IMR-90 (cell line): ENCODE measurements at regions not wholly inside any gene's neighbourhood (a gene's known extent, or its start where the extent isn't known, plus 50 kb on each side); places are given as distances from the start of the nearest gene placed in this dataset.

Experiments
- ATAC-seq: fragments of 200-7000 bp; cut with Tn5 transposase; 2 replicates; pipeline ENCODE4 v1.9.1; 2020; ENCODE audit warnings: low read depth, mild to moderate bottlenecking, moderate library complexity
- BruUV-seq: library from RNA; stranded (reverse); fragments of 400-500 nt; replicated peaks from 2 replicates; lab custom pipeline; 2021; lab: Mats Ljungman, UMichigan
- CTCF ChIA-PET: fragments of 300-600 bp; formaldehyde crosslinking; extraction: SDS; loops from one replicate; lab custom pipeline; 2021; ENCODE audit warnings: antibody characterized with exemption; lab: Yijun Ruan, JAX
- POLR2A ChIA-PET: fragments of 300-600 bp; sonication (Branson Sonifier 250); formaldehyde crosslinking; loops from one replicate; lab custom pipeline; 2022; ENCODE audit warnings: antibody characterized with exemption; ENCODE audit not compliant: unreplicated experiment; lab: Charles Lee
- DNase-seq: peaks from one replicate; pipeline ENCODE4 v3.0.0; 2013
- H2AFZ ChIP-seq: replicated peaks from 2 replicates; pipeline ENCODE3; 2013; ENCODE audit warnings: low read length, mild to moderate bottlenecking; ENCODE audit not compliant: poor library complexity
- H2AK5ac ChIP-seq: 2 replicates; pipeline ENCODE4 v1.6.1; 2013; ENCODE audit warnings: low read depth, low read length, inconsistent platforms
- H2AK9ac ChIP-seq: replicated peaks from 2 replicates; pipeline ENCODE3; 2013; ENCODE audit warnings: mild to moderate bottlenecking, low read depth, low read length, moderate library complexity; ENCODE audit not compliant: poor library complexity
- H2BK120ac ChIP-seq: 2 replicates; pipeline ENCODE4 v1.6.1; 2013; ENCODE audit warnings: low read depth, low read length, inconsistent platforms
- H2BK15ac ChIP-seq: 3 replicates; pipeline ENCODE4 v1.6.1; 2013; ENCODE audit warnings: low read depth, low read length, inconsistent platforms
- H2BK20ac ChIP-seq: 2 replicates; pipeline ENCODE4 v1.6.1; 2013; ENCODE audit warnings: low read depth, mild to moderate bottlenecking, inconsistent platforms, low read length, moderate library complexity
- H2BK5ac ChIP-seq: 2 replicates; pipeline ENCODE4 v1.6.1; 2013; ENCODE audit warnings: mild to moderate bottlenecking, low read depth, low read length, inconsistent platforms; ENCODE audit not compliant: poor library complexity, severe bottlenecking
- H3K14ac ChIP-seq: replicated peaks from 2 replicates; pipeline ENCODE4 v1.6.1; 2013; ENCODE audit warnings: low read depth, low read length, inconsistent platforms
- H3K18ac ChIP-seq: 2 replicates; pipeline ENCODE4 v1.6.1; 2013; ENCODE audit warnings: low read depth, low read length, control low read depth
- H3K23ac ChIP-seq: 2 replicates; pipeline ENCODE4 v1.6.1; 2013; ENCODE audit warnings: low read depth, low read length, inconsistent platforms
- H3K27ac ChIP-seq: 2 replicates; pipeline ENCODE4 v1.5.1; 2013; ENCODE audit warnings: mild to moderate bottlenecking, control low read depth, low read length; ENCODE audit not compliant: insufficient read depth
- H3K27me3 ChIP-seq: 2 replicates; pipeline ENCODE4 v1.6.1; 2013; ENCODE audit warnings: low read length; ENCODE audit not compliant: control insufficient read depth, insufficient read depth
- H3K36me3 ChIP-seq: 2 replicates; pipeline ENCODE4 v1.6.1; 2013; ENCODE audit warnings: low read length, mixed read lengths; ENCODE audit not compliant: control insufficient read depth, insufficient read depth
- H3K4ac ChIP-seq: 2 replicates; pipeline ENCODE4 v1.6.1; 2013; ENCODE audit warnings: low read depth, low read length, inconsistent platforms
- H3K4me1 ChIP-seq: 2 replicates; pipeline ENCODE4 v1.6.1; 2013; ENCODE audit warnings: low read length, mixed read lengths; ENCODE audit not compliant: control insufficient read depth, insufficient read depth
- H3K4me2 ChIP-seq: 2 replicates; pipeline ENCODE4 v1.6.1; 2013; ENCODE audit warnings: low read depth, mild to moderate bottlenecking, control low read depth, low read length, moderate library complexity
- H3K4me3 ChIP-seq: 2 replicates; pipeline ENCODE4 v1.5.1; 2013; ENCODE audit warnings: low read depth, mild to moderate bottlenecking, control low read depth, low read length, moderate library complexity; ENCODE audit not compliant: insufficient read depth
- H3K56ac ChIP-seq: 2 replicates; pipeline ENCODE4 v1.6.1; 2013; ENCODE audit warnings: low read length, inconsistent platforms; ENCODE audit not compliant: insufficient read depth; ENCODE audit errors: extremely low read depth
- H3K79me1 ChIP-seq, 2 experiments: 2 replicates each; pipeline ENCODE4 v1.6.1; 2013; ENCODE audit warnings: low read length in 2 of 2, inconsistent platforms in 1 of 2, low read depth in 1 of 2
- H3K9ac ChIP-seq: 2 replicates; pipeline ENCODE4 v1.6.1; 2013; ENCODE audit warnings: low read depth, low read length, control low read depth
- H3K9me1 ChIP-seq: 2 replicates; pipeline ENCODE4 v1.6.1; 2013; ENCODE audit warnings: low read length, inconsistent platforms; ENCODE audit not compliant: insufficient read depth
- H3K9me3 ChIP-seq: 2 replicates; pipeline ENCODE4 v1.6.1; 2013; ENCODE audit warnings: low read length; ENCODE audit not compliant: control insufficient read depth, insufficient read depth
- H4K20me1 ChIP-seq: 2 replicates; pipeline ENCODE4 v1.6.1; 2013; ENCODE audit warnings: low read length, inconsistent platforms; ENCODE audit not compliant: insufficient read depth
- H4K5ac ChIP-seq: 2 replicates; pipeline ENCODE4 v1.6.1; 2013; ENCODE audit warnings: mild to moderate bottlenecking, low read depth, low read length, control low read depth
- H4K8ac ChIP-seq, 2 experiments: 2 replicates each; pipeline ENCODE4 v1.6.1; 2013; ENCODE audit warnings: low read depth in 2 of 2, low read length in 2 of 2, control low read depth in 1 of 2, inconsistent platforms in 1 of 2
- H4K91ac ChIP-seq: 2 replicates; pipeline ENCODE4 v1.6.1; 2013; ENCODE audit warnings: low read depth, low read length, inconsistent platforms; ENCODE audit not compliant: insufficient read depth
- BHLHE40 ChIP-seq: fragments of 150-350 bp; IDR thresholded peaks from 2 replicates; pipeline ENCODE4 v1.6.1; 2016; ENCODE audit warnings: mild to moderate bottlenecking, low read depth, low read length
- CEBPB ChIP-seq: IDR thresholded peaks from 2 replicates; pipeline ENCODE4 v1.6.1; 2012; ENCODE audit warnings: low read depth, low read length, improper control_type of control experiment
- CHD1 ChIP-seq: IDR thresholded peaks from 2 replicates; pipeline ENCODE4 v1.6.1; 2012; ENCODE audit warnings: low read depth, low read length, improper control_type of control experiment
- FOS ChIP-seq: fragments of 150-350 bp; IDR thresholded peaks from 2 replicates; pipeline ENCODE4 v1.6.1; 2016; ENCODE audit warnings: low read depth, low read length
- MAFK ChIP-seq: IDR thresholded peaks from 2 replicates; pipeline ENCODE4 v1.6.1; 2012; ENCODE audit warnings: low read depth, low read length, improper control_type of control experiment
- MAZ ChIP-seq: IDR thresholded peaks from 2 replicates; pipeline ENCODE4 v1.6.1; 2012; ENCODE audit warnings: low read depth, mild to moderate bottlenecking, low read length, improper control_type of control experiment, moderate library complexity, borderline replicate concordance
- MXI1 ChIP-seq: IDR thresholded peaks from 2 replicates; pipeline ENCODE4 v1.6.1; 2012; ENCODE audit warnings: low read depth, mild to moderate bottlenecking, low read length, moderate library complexity, borderline replicate concordance
- NFE2L2 ChIP-seq: fragments of 150-350 bp; IDR thresholded peaks from 2 replicates; pipeline ENCODE4 v1.6.1; 2016; ENCODE audit warnings: low read depth, mild to moderate bottlenecking, low read length
- POLR2A ChIP-seq: IDR thresholded peaks from 2 replicates; pipeline ENCODE4 v1.6.1; 2012; ENCODE audit warnings: mild to moderate bottlenecking, low read depth, low read length
- RAD21 ChIP-seq: IDR thresholded peaks from 2 replicates; pipeline ENCODE4 v1.6.1; 2012; ENCODE audit warnings: low read length, improper control_type of control experiment
- RCOR1 ChIP-seq: IDR thresholded peaks from 2 replicates; pipeline ENCODE4 v1.6.1; 2012; ENCODE audit warnings: mild to moderate bottlenecking, low read length, improper control_type of control experiment; ENCODE audit not compliant: insufficient replicate concordance
- RFX5 ChIP-seq: IDR thresholded peaks from 2 replicates; pipeline ENCODE4 v1.8.0; 2012; ENCODE audit warnings: low read depth, mild to moderate bottlenecking, low read length, moderate library complexity
- SMC3 ChIP-seq: fragments of 150-350 bp; IDR thresholded peaks from 2 replicates; pipeline ENCODE4 v1.6.1; 2016; ENCODE audit warnings: low read depth, mild to moderate bottlenecking, antibody characterized with exemption, low read length, moderate library complexity
- dilution Hi-C: fragments of 300-500 bp; cut with HindIII; formaldehyde crosslinking; loops from one replicate; pipeline ENCODE4 v1.14.3; 2018; ENCODE audit warnings: low sequenced_read_pairs; ENCODE audit not compliant: unreplicated experiment
- in situ Hi-C: fragments of 300-500 bp; cut with MboI; formaldehyde crosslinking; loops from 3 replicates; pipeline ENCODE4 v1.14.3; 2019; ENCODE audit warnings: low sequenced_read_pairs, inconsistent platforms, mixed read lengths
- intact Hi-C: fragments of 100-400 bp; cut with micrococcal nuclease; formaldehyde crosslinking; loops from 2 replicates; pipeline ENCODE4 v1.10.0; 2022
- TF ChIP-seq, protein P1 (sequence below): fragments of 150-350 bp; IDR thresholded peaks from 2 replicates; pipeline ENCODE4 v1.6.1; 2017; ENCODE audit warnings: mild to moderate bottlenecking, antibody characterized with exemption, low read length, low read depth
- TF ChIP-seq, protein P2 (sequence below): conservative IDR thresholded peaks from 2 replicates; pipeline ENCODE4 v1.5.1; 2012; ENCODE audit warnings: mild to moderate bottlenecking, low read depth, low read length, improper control_type of control experiment
- TF ChIP-seq, protein P3 (sequence below): fragments of 150-350 bp; IDR thresholded peaks from 2 replicates; pipeline ENCODE4 v1.6.1; 2016; ENCODE audit warnings: low read depth, mild to moderate bottlenecking, low read length, moderate library complexity, borderline replicate concordance

DNA sequence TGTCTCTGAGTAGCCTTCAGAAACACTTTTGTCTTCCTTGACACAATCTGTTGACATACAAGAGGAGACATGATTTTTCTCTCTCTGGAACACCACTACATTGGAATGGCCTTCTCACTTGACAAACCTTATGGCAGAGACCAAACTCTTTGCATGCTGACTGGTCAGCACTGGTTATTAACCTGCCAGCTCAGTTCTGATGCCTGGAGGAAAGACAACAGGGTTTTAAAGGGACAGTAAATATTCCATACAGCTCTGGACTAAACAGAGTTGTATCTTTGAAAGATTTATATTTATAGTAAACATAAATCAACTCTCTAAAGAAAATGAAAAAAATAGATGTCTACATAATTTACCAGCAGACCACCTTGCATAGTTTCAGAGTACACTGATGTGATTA lies 1139.1 kb upstream of the CDH8 start:
- H2BK15ac ChIP-seq: no peak overlapping the region
- CTCF ChIA-PET: no interaction called here
- intact Hi-C loops: no loop called here

More for the DNA sequence above, 1139.1 kb upstream of the CDH8 start:
- no peak overlapping the region for H2AFZ ChIP-seq
- H2BK120ac ChIP-seq: no peak overlapping the region
- H3K36me3 ChIP-seq: no peaks in the 10 kb centered on the region
- H3K27ac ChIP-seq: no peak overlapping the region
- H2AK9ac ChIP-seq: no peak overlapping the region
- H3K9me3 ChIP-seq: peaks cover 3% of the 10 kb centered on the region
- no peaks in the 10 kb centered on the region for H3K27me3 ChIP-seq
- H2AK5ac ChIP-seq: no peak overlapping the region
- no peak overlapping the region for H3K4me3 ChIP-seq
- H3K4me1 ChIP-seq: no peaks in the 10 kb centered on the region
- DNase-seq (no peak), ATAC-seq (no peak)
- H3K18ac ChIP-seq: no peak overlapping the region
- no TSS peak for BruUV-seq
- H2BK20ac ChIP-seq: no peak overlapping the region
- H3K79me1 ChIP-seq: no peaks in the 10 kb centered on the region
- no peak overlapping the region for H3K14ac ChIP-seq
- dilution Hi-C loops (no loop called here), in situ Hi-C loops (no loop called here)
- H3K9me1 ChIP-seq: no peaks in the 10 kb centered on the region
- no peak overlapping the region for H3K9ac ChIP-seq
- H4K8ac ChIP-seq: no peak overlapping the region
- TF ChIP-seq FOS (no peak), RCOR1 (no peak), RFX5 (no peak), MAFK (no peak), MAZ (no peak), RAD21 (no peak), BHLHE40 (no peak), CHD1 (no peak), SMC3 (no peak), NFE2L2 (no peak), POLR2A (no peak), CEBPB (no peak), MXI1 (no peak)
- TF ChIP-seq, protein P1, sequence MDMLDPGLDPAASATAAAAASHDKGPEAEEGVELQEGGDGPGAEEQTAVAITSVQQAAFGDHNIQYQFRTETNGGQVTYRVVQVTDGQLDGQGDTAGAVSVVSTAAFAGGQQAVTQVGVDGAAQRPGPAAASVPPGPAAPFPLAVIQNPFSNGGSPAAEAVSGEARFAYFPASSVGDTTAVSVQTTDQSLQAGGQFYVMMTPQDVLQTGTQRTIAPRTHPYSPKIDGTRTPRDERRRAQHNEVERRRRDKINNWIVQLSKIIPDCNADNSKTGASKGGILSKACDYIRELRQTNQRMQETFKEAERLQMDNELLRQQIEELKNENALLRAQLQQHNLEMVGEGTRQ: no peak
- TF ChIP-seq, protein P2, sequence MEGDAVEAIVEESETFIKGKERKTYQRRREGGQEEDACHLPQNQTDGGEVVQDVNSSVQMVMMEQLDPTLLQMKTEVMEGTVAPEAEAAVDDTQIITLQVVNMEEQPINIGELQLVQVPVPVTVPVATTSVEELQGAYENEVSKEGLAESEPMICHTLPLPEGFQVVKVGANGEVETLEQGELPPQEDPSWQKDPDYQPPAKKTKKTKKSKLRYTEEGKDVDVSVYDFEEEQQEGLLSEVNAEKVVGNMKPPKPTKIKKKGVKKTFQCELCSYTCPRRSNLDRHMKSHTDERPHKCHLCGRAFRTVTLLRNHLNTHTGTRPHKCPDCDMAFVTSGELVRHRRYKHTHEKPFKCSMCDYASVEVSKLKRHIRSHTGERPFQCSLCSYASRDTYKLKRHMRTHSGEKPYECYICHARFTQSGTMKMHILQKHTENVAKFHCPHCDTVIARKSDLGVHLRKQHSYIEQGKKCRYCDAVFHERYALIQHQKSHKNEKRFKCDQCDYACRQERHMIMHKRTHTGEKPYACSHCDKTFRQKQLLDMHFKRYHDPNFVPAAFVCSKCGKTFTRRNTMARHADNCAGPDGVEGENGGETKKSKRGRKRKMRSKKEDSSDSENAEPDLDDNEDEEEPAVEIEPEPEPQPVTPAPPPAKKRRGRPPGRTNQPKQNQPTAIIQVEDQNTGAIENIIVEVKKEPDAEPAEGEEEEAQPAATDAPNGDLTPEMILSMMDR: no peak
- TF ChIP-seq, protein P3, sequence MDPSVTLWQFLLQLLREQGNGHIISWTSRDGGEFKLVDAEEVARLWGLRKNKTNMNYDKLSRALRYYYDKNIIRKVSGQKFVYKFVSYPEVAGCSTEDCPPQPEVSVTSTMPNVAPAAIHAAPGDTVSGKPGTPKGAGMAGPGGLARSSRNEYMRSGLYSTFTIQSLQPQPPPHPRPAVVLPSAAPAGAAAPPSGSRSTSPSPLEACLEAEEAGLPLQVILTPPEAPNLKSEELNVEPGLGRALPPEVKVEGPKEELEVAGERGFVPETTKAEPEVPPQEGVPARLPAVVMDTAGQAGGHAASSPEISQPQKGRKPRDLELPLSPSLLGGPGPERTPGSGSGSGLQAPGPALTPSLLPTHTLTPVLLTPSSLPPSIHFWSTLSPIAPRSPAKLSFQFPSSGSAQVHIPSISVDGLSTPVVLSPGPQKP: no peak
- H4K5ac ChIP-seq: no peak overlapping the region
- H3K23ac ChIP-seq: no peak overlapping the region
- POLR2A ChIA-PET: no interaction called here
- H3K4me2 ChIP-seq: no peak overlapping the region
- no peaks in the 10 kb centered on the region for H4K20me1 ChIP-seq
- no peak overlapping the region for H4K91ac ChIP-seq
- no peak overlapping the region for H3K56ac ChIP-seq
- no peak overlapping the region for H2BK5ac ChIP-seq
- no peak overlapping the region for H3K4ac ChIP-seq
